ENCODE measurements at regions not wholly inside any gene's neighbourhood (a gene's known extent, or its start where the extent isn't known, plus 50 kb on each side); places are given as distances from the start of the nearest gene placed in this dataset.

- Histone ChIP-seq H3K36me3 (ENCODE audit: insufficient read depth, low read length) (no peaks in the 10 kb centered on the region), H3K4me3 (ENCODE audit: low read length) (no peak overlapping the region), H3K9me2 (ENCODE audit: insufficient read depth, low read length) (no peaks in the 10 kb centered on the region), H3K4me2 (ENCODE audit: low read length) (no peak overlapping the region), H3K27me3 (ENCODE audit: insufficient read depth, low read depth, low read length) (no peaks in the 10 kb centered on the region), H3K79me2 (replicated peaks; ENCODE audit: insufficient read depth, low read length) (no peaks in the 10 kb centered on the region), H3K9ac (ENCODE audit: low read length) (no peak overlapping the region), H3F3A (ENCODE audit: insufficient read depth, low read length, poor library complexity, severe bottlenecking) (no peaks in the 10 kb centered on the region), H3K9me3 (ENCODE audit: low read length) (no peaks in the 10 kb centered on the region), H2AFZ (ENCODE audit: low read depth, low read length) (no peak overlapping the region), H4K20me1 (ENCODE audit: insufficient read depth) (no peaks in the 10 kb centered on the region), H3K27ac (ENCODE audit: low read length) (no peak overlapping the region)
- no peak for TF ChIP-seq EZH2 (IDR thresholded peaks at IDR 0.05; ENCODE audit: borderline replicate concordance, insufficient read depth, low read length, poor library complexity, severe bottlenecking)
- TF ChIP-seq SMC3 (conservative IDR thresholded peaks at IDR 0.05; ENCODE audit: poor library complexity) = no peak
- no peak for TF ChIP-seq POLR2AphosphoS5 (IDR thresholded peaks at IDR 0.05)
- no peak for TF ChIP-seq REST (IDR thresholded peaks at IDR 0.05; ENCODE audit: borderline replicate concordance)
- TF ChIP-seq EP300 (conservative IDR thresholded peaks at IDR 0.05; ENCODE audit: poor library complexity, severe bottlenecking) = no peak
- no peak for TF ChIP-seq MXI1 (conservative IDR thresholded peaks at IDR 0.05; ENCODE audit: poor library complexity, severe bottlenecking)
- TF ChIP-seq RAD21 (conservative IDR thresholded peaks at IDR 0.05) = no peak
- TF ChIP-seq CTCF (IDR thresholded peaks at IDR 0.05; ENCODE audit: poor library complexity, severe bottlenecking) = no peak
- TF ChIP-seq TAF1 (IDR thresholded peaks at IDR 0.05; ENCODE audit: low read depth) = no peak
Observed at GRCh38 chr12:97616946-97617345, 154.3 kb downstream of the RMST start.

- Histone ChIP-seq H3K36me3 (ENCODE audit: insufficient read depth, low read length) (no peaks in the 10 kb centered on the region), H3K27me3 (ENCODE audit: insufficient read depth, low read depth, low read length) (no peaks in the 10 kb centered on the region), H3K4me2 (ENCODE audit: low read length) (no peak overlapping the region), H3F3A (ENCODE audit: insufficient read depth, low read length, poor library complexity, severe bottlenecking) (no peaks in the 10 kb centered on the region), H3K79me2 (replicated peaks; ENCODE audit: insufficient read depth, low read length) (no peaks in the 10 kb centered on the region), H3K27ac (ENCODE audit: low read length) (no peak overlapping the region), H4K20me1 (ENCODE audit: insufficient read depth) (no peaks in the 10 kb centered on the region), H3K4me3 (ENCODE audit: low read length) (no peak overlapping the region), H3K9me3 (ENCODE audit: low read length) (no peaks in the 10 kb centered on the region), H3K9me2 (ENCODE audit: insufficient read depth, low read length) (no peaks in the 10 kb centered on the region), H2AFZ (ENCODE audit: low read depth, low read length) (no peak overlapping the region), H3K9ac (ENCODE audit: low read length) (no peak overlapping the region)
- no peak for TF ChIP-seq SMC3 (conservative IDR thresholded peaks at IDR 0.05; ENCODE audit: poor library complexity)
- no peak for TF ChIP-seq MXI1 (conservative IDR thresholded peaks at IDR 0.05; ENCODE audit: poor library complexity, severe bottlenecking)
- TF ChIP-seq EZH2 (IDR thresholded peaks at IDR 0.05; ENCODE audit: borderline replicate concordance, insufficient read depth, low read length, poor library complexity, severe bottlenecking) = no peak
- no peak for TF ChIP-seq REST (IDR thresholded peaks at IDR 0.05; ENCODE audit: borderline replicate concordance)
- TF ChIP-seq RAD21 (conservative IDR thresholded peaks at IDR 0.05) = no peak
- TF ChIP-seq POLR2AphosphoS5 (IDR thresholded peaks at IDR 0.05) = no peak
- no peak for TF ChIP-seq TAF1 (IDR thresholded peaks at IDR 0.05; ENCODE audit: low read depth)
- TF ChIP-seq EP300 (conservative IDR thresholded peaks at IDR 0.05; ENCODE audit: poor library complexity, severe bottlenecking) = no peak
Observed at GRCh38 chr12:97628962-97629361, 166.4 kb downstream of the RMST start.

Data from neural cell (in vitro differentiated cells).